ENCODE measurements at regions not wholly inside any gene's neighbourhood (a gene's known extent, or its start where the extent isn't known, plus 50 kb on each side); places are given as distances from the start of the nearest gene placed in this dataset.

GRCh38 chr3:159672728-159673688, 315.6 kb upstream of the IL12A start:
- ATAC-seq, result peak; percentile 86
- Histone ChIP-seq H4K20me1 (ENCODE audit: insufficient read depth) (no peaks in the 10 kb centered on the region), H3K36me3 (ENCODE audit: control insufficient read depth in 1 of 2, insufficient read depth in 2 of 2, low read length in 2 of 2) (no peaks in the 10 kb centered on the region), H2AFZ (ENCODE audit: low read depth, low read length, poor library complexity, severe bottlenecking) (no peak overlapping the region), H3K79me2 (ENCODE audit: insufficient read depth, low read length) (no peaks in the 10 kb centered on the region), H3K9me3 (ENCODE audit: control insufficient read depth in 1 of 2, insufficient read depth in 1 of 2, low read depth in 1 of 2, low read length in 2 of 2) (no peaks in the 10 kb centered on the region), H3K27ac (ENCODE audit: low read depth, low read length) (no peak overlapping the region), H3K4me3 (replicated peaks in 1 of 2; ENCODE audit: low read depth in 1 of 2, low read length in 2 of 2) (no peak overlapping the region), H3K9me2 (ENCODE audit: insufficient read depth) (no peaks in the 10 kb centered on the region), H3K9ac (ENCODE audit: low read length) (no peak overlapping the region), H3K4me1 (ENCODE audit: control insufficient read depth in 1 of 2, insufficient read depth in 2 of 2, low read length in 2 of 2) (peaks cover 3 to 9% of the 10 kb centered on the region in 2 experiments; a peak in 3 of 4 replicates), H3K4me2 (ENCODE audit: low read length) (no peak overlapping the region), H3K27me3 (ENCODE audit: insufficient read depth, low read length) (no peaks in the 10 kb centered on the region)
- intact Hi-C loops (cut with micrococcal nuclease), result no loop called here
- TF ChIP-seq POLR2A (IDR thresholded peaks at IDR 0.05; ENCODE audit: borderline replicate concordance, extremely low read depth, insufficient read depth, insufficient read length), result no peak
- no peak for TF ChIP-seq FOSL1 (IDR thresholded peaks at IDR 0.05; ENCODE audit: low read depth)
- TF ChIP-seq JUND (IDR thresholded peaks at IDR 0.05), result no peak
- no peak for TF ChIP-seq EZH2 (IDR thresholded peaks at IDR 0.05)
- peak in 2 of 3 experiments; percentile 18 to 19; a peak in 1 of 6 replicates for TF ChIP-seq CTCF (IDR thresholded peaks at IDR 0.05 in 2 of 3, conservative IDR thresholded peaks at IDR 0.05 in 1 of 3; ENCODE audit: borderline replicate concordance in 1 of 3, insufficient read depth in 1 of 3, low read depth in 2 of 3, low read length in 2 of 3)
- no peak for TF ChIP-seq ATF3 (IDR thresholded peaks at IDR 0.05)
- no peak for TF ChIP-seq EZH2phosphoT487 (IDR thresholded peaks at IDR 0.05; ENCODE audit: borderline replicate concordance)
- no peak for TF ChIP-seq TCF7L2 (IDR thresholded peaks at IDR 0.05; ENCODE audit: borderline replicate concordance, extremely low read depth, insufficient read depth, insufficient read length)
- TF ChIP-seq SP1 (IDR thresholded peaks at IDR 0.05; ENCODE audit: low read depth), result no peak
- ChIA-PET RAD21 (ENCODE audit: low non-redundant PET in 1 of 2, low total read pairs in 2 of 2, uncharacterized antibody in 2 of 2, unreplicated experiment in 2 of 2) (no interaction called here), POLR2A (no interaction called here), CTCF (no interaction called here)
- BruUV-seq (replicated peaks), result no TSS peak
- no peak for DNase-seq (ENCODE audit: low read depth, low spot score)

Measured in HCT116 (cell line).